ENCODE measurements at regions not wholly inside any gene's neighbourhood (a gene's known extent, or its start where the extent isn't known, plus 50 kb on each side); places are given as distances from the start of the nearest gene placed in this dataset.

DNA sequence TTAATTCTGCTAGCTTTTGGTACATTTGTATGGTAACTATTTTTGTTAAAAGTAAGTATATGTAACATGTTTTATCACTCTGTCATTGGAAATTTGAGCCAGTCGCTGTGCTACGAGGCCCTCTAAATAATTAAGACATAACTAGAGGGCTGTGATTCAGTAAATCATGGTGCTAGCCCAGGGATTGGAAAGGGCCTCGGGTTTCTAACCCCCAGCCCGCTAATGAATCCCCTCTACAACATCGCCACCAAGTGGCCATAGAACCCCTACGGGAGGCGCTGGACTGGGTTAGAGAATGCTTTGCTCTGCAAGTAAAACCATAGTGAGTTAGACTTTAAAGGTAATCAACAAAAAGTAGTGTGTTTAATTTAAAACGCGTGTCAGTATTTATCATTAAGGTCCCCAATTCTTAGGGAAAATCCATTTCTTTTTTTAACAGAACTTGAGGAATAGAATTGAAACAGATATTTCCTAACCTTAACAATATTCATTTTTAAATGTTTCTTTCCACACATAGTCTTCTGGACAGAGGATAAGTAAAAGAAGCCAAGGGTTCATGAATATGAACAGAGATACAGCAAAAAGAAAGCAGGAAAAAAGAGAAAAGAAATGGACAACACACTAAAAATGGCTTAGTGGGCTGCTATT is 744.7 kb downstream of the EPHA3 start:
- TF ChIP-seq RAD21 (IDR thresholded peaks at IDR 0.05) (peak; percentile 25 to 32), RXRA (IDR thresholded peaks at IDR 0.05) (no peak)
- Histone ChIP-seq H3K9me3 (ENCODE audit: control insufficient read depth in 4 of 4, low read length in 3 of 4) (no peaks in the 10 kb centered on the region), H3K4me3 (ENCODE audit: low read depth in 1 of 3, low read length in 3 of 3) (no peak overlapping the region), H3K27me3 (ENCODE audit: control insufficient read depth in 4 of 4, insufficient read depth in 4 of 4, low read length in 3 of 4) (no peaks in the 10 kb centered on the region), H3K36me3 (ENCODE audit: control insufficient read depth in 4 of 4, insufficient read depth in 3 of 4, low read depth in 1 of 4, low read length in 3 of 4) (no peaks in the 10 kb centered on the region), H3K27ac (ENCODE audit: low read depth in 1 of 2, low read length in 2 of 2) (no peak overlapping the region), H3K4me1 (ENCODE audit: control insufficient read depth in 4 of 4, insufficient read depth in 4 of 4, low read length in 3 of 4) (no peaks in the 10 kb centered on the region), H3K9ac (ENCODE audit: low read depth in 1 of 2, low read length in 2 of 2) (no peak overlapping the region)
- WGBS: 13% methylated on average over 9 of the region's 9 CpGs
- no peak for DNase-seq (ENCODE audit: low spot score)

- WGBS: 80% methylated on average over 2 of the region's 2 CpGs
Measured at GRCh38 chr3:89859757-89860156, 752.3 kb downstream of the EPHA3 start.

GRCh38 chr3:89867286-89867685 is 759.9 kb downstream of the EPHA3 start:
- Histone ChIP-seq H3K27me3 (ENCODE audit: control insufficient read depth in 4 of 4, insufficient read depth in 4 of 4, low read length in 3 of 4) (no peaks in the 10 kb centered on the region), H3K4me3 (ENCODE audit: low read depth in 1 of 3, low read length in 3 of 3) (no peak overlapping the region), H3K27ac (ENCODE audit: low read depth in 1 of 2, low read length in 2 of 2) (no peak overlapping the region), H3K9me3 (ENCODE audit: control insufficient read depth in 4 of 4, low read length in 3 of 4) (no peaks in the 10 kb centered on the region), H3K9ac (ENCODE audit: low read depth in 1 of 2, low read length in 2 of 2) (no peak overlapping the region), H3K36me3 (ENCODE audit: control insufficient read depth in 4 of 4, insufficient read depth in 3 of 4, low read depth in 1 of 4, low read length in 3 of 4) (no peaks in the 10 kb centered on the region), H3K4me1 (ENCODE audit: control insufficient read depth in 4 of 4, insufficient read depth in 4 of 4, low read length in 3 of 4) (no peaks in the 10 kb centered on the region)
- TF ChIP-seq EGR1 (IDR thresholded peaks at IDR 0.05; ENCODE audit: low read depth in 2 of 2): no peak
- TF ChIP-seq FOXA1 (IDR thresholded peaks at IDR 0.05): no peak
- TF ChIP-seq, protein P1, sequence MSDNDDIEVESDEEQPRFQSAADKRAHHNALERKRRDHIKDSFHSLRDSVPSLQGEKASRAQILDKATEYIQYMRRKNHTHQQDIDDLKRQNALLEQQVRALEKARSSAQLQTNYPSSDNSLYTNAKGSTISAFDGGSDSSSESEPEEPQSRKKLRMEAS (IDR thresholded peaks at IDR 0.05): no peak
- TF ChIP-seq, protein P2, sequence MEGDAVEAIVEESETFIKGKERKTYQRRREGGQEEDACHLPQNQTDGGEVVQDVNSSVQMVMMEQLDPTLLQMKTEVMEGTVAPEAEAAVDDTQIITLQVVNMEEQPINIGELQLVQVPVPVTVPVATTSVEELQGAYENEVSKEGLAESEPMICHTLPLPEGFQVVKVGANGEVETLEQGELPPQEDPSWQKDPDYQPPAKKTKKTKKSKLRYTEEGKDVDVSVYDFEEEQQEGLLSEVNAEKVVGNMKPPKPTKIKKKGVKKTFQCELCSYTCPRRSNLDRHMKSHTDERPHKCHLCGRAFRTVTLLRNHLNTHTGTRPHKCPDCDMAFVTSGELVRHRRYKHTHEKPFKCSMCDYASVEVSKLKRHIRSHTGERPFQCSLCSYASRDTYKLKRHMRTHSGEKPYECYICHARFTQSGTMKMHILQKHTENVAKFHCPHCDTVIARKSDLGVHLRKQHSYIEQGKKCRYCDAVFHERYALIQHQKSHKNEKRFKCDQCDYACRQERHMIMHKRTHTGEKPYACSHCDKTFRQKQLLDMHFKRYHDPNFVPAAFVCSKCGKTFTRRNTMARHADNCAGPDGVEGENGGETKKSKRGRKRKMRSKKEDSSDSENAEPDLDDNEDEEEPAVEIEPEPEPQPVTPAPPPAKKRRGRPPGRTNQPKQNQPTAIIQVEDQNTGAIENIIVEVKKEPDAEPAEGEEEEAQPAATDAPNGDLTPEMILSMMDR (IDR thresholded peaks at IDR 0.05; ENCODE audit: low read depth, low read length, missing input control): no peak
- TF ChIP-seq TAF1 (conservative IDR thresholded peaks at IDR 0.05): no peak
- TF ChIP-seq HNF4A (conservative IDR thresholded peaks at IDR 0.05): no peak
- TF ChIP-seq RXRA (IDR thresholded peaks at IDR 0.05): no peak
- no peak for TF ChIP-seq JUND (IDR thresholded peaks at IDR 0.05)
- no peak for TF ChIP-seq RAD21 (IDR thresholded peaks at IDR 0.05)
- no peak for TF ChIP-seq GABPA (IDR thresholded peaks at IDR 0.05 in 1 of 2, conservative IDR thresholded peaks at IDR 0.05 in 1 of 2)
- TF ChIP-seq, protein P3, sequence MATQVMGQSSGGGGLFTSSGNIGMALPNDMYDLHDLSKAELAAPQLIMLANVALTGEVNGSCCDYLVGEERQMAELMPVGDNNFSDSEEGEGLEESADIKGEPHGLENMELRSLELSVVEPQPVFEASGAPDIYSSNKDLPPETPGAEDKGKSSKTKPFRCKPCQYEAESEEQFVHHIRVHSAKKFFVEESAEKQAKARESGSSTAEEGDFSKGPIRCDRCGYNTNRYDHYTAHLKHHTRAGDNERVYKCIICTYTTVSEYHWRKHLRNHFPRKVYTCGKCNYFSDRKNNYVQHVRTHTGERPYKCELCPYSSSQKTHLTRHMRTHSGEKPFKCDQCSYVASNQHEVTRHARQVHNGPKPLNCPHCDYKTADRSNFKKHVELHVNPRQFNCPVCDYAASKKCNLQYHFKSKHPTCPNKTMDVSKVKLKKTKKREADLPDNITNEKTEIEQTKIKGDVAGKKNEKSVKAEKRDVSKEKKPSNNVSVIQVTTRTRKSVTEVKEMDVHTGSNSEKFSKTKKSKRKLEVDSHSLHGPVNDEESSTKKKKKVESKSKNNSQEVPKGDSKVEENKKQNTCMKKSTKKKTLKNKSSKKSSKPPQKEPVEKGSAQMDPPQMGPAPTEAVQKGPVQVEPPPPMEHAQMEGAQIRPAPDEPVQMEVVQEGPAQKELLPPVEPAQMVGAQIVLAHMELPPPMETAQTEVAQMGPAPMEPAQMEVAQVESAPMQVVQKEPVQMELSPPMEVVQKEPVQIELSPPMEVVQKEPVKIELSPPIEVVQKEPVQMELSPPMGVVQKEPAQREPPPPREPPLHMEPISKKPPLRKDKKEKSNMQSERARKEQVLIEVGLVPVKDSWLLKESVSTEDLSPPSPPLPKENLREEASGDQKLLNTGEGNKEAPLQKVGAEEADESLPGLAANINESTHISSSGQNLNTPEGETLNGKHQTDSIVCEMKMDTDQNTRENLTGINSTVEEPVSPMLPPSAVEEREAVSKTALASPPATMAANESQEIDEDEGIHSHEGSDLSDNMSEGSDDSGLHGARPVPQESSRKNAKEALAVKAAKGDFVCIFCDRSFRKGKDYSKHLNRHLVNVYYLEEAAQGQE (IDR thresholded peaks at IDR 0.05): no peak
- DNase-seq (ENCODE audit: low spot score): no peak
- WGBS: 67% methylated on average over 1 of the region's 1 CpG

More at GRCh38 chr3:89859757-89860156, 752.3 kb downstream of the EPHA3 start:
- H3K9me3 ChIP-seq (ENCODE audit: control insufficient read depth in 4 of 4, low read length in 3 of 4): no peaks in the 10 kb centered on the region
- no peaks in the 10 kb centered on the region for H3K36me3 ChIP-seq (ENCODE audit: control insufficient read depth in 4 of 4, insufficient read depth in 3 of 4, low read depth in 1 of 4, low read length in 3 of 4)
- no peak for DNase-seq (ENCODE audit: low spot score)
- H3K9ac ChIP-seq (ENCODE audit: low read depth in 1 of 2, low read length in 2 of 2): no peak overlapping the region
- H3K4me1 ChIP-seq (ENCODE audit: control insufficient read depth in 4 of 4, insufficient read depth in 4 of 4, low read length in 3 of 4): no peaks in the 10 kb centered on the region
- TF ChIP-seq RAD21 (IDR thresholded peaks at IDR 0.05) (no peak), RXRA (IDR thresholded peaks at IDR 0.05) (no peak), FOXA2 (IDR thresholded peaks at IDR 0.05) (no peak), JUND (IDR thresholded peaks at IDR 0.05) (no peak), HNF4A (conservative IDR thresholded peaks at IDR 0.05) (no peak), SP1 (IDR thresholded peaks at IDR 0.05) (no peak), TAF1 (conservative IDR thresholded peaks at IDR 0.05) (no peak), FOXA1 (IDR thresholded peaks at IDR 0.05) (no peak), HNF4G (IDR thresholded peaks at IDR 0.05) (no peak)
- TF ChIP-seq, protein P3 (IDR thresholded peaks at IDR 0.05): no peak
- no peak overlapping the region for H3K4me3 ChIP-seq (ENCODE audit: low read depth in 1 of 3, low read length in 3 of 3)
- H3K27me3 ChIP-seq (ENCODE audit: control insufficient read depth in 4 of 4, insufficient read depth in 4 of 4, low read length in 3 of 4): no peaks in the 10 kb centered on the region
- no peak overlapping the region for H3K27ac ChIP-seq (ENCODE audit: low read depth in 1 of 2, low read length in 2 of 2)
